OCI-LY7 (cell line): ENCODE measurements at regions not wholly inside any gene's neighbourhood (a gene's known extent, or its start where the extent isn't known, plus 50 kb on each side); places are given as distances from the start of the nearest gene placed in this dataset.

ENCODE experiments used
- BruUV-seq: library from RNA; stranded (reverse); fragments of 400-500 nt; replicated peaks from 2 replicates; lab custom pipeline; 2021; lab: Mats Ljungman, UMichigan
- CTCF ChIA-PET: fragments of 300-600 bp; sonication (Branson Sonifier 250); formaldehyde crosslinking; loops from one replicate; lab custom pipeline; 2022; ENCODE audit warnings: antibody characterized with exemption; ENCODE audit not compliant: unreplicated experiment; lab: Charles Lee
- POLR2A ChIA-PET: fragments of 300-600 bp; sonication (Branson Sonifier 250); formaldehyde crosslinking; loops from one replicate; lab custom pipeline; 2022; ENCODE audit warnings: antibody characterized with exemption; lab: Charles Lee
- DNase-seq: peaks from one replicate; pipeline ENCODE4 v3.0.0-alpha.2; 2015; ENCODE audit warnings: low spot score
- H2AFZ ChIP-seq: fragments of 200-600 bp; sonication (generic), shearing (Covaris generic); 2 replicates; pipeline ENCODE4 v1.6.1; 2014; ENCODE audit warnings: mild to moderate bottlenecking, antibody characterized with exemption, low read length, moderate library complexity
- H3K27ac ChIP-seq: fragments of 200-600 bp; sonication (generic); 2 replicates; pipeline ENCODE4 v1.5.1; 2014; ENCODE audit warnings: mixed run types, low read depth, mild to moderate bottlenecking, moderate library complexity, low read length, inconsistent platforms; ENCODE audit not compliant: poor library complexity, severe bottlenecking
- H3K36me3 ChIP-seq: fragments of 200-600 bp; sonication (generic); 2 replicates; pipeline ENCODE4 v1.6.1; 2014; ENCODE audit warnings: mild to moderate bottlenecking, antibody characterized with exemption, low read length, moderate library complexity, mixed read lengths; ENCODE audit not compliant: insufficient read depth
- H3K4me1 ChIP-seq: fragments of 200-600 bp; sonication (generic); 2 replicates; pipeline ENCODE4 v1.5.1; 2014; ENCODE audit warnings: mild to moderate bottlenecking, low read length; ENCODE audit not compliant: insufficient read depth, poor library complexity, severe bottlenecking
- H3K4me2 ChIP-seq: fragments of 200-600 bp; sonication (generic); 2 replicates; pipeline ENCODE4 v1.6.1; 2014; ENCODE audit warnings: mild to moderate bottlenecking, low read length
- H3K4me3 ChIP-seq: fragments of 200-600 bp; sonication (generic); 2 replicates; pipeline ENCODE4 v1.5.1; 2014; ENCODE audit warnings: mild to moderate bottlenecking, low read depth, low read length; ENCODE audit not compliant: poor library complexity, severe bottlenecking
- H3K79me2 ChIP-seq: fragments of 200-600 bp; sonication (generic); 2 replicates; pipeline ENCODE4 v1.6.1; 2016; ENCODE audit warnings: low read depth, mild to moderate bottlenecking, low read length, moderate library complexity, mixed read lengths; ENCODE audit not compliant: insufficient read depth
- H3K9me2 ChIP-seq: fragments of 200-600 bp; sonication (generic); 2 replicates; pipeline ENCODE4 v1.6.1; 2016; ENCODE audit warnings: mild to moderate bottlenecking, low read length, mixed read lengths; ENCODE audit not compliant: insufficient read depth
- H3K9me3 ChIP-seq: fragments of 200-600 bp; sonication (generic); 2 replicates; pipeline ENCODE4 v1.6.1; 2014; ENCODE audit warnings: mild to moderate bottlenecking, mixed run types, low read length, mixed read lengths
- H4K20me1 ChIP-seq: fragments of 200-600 bp; sonication (generic); 2 replicates; pipeline ENCODE4 v1.6.1; 2014; ENCODE audit warnings: mild to moderate bottlenecking, antibody characterized with exemption, low read length, moderate library complexity, mixed read lengths; ENCODE audit not compliant: insufficient read depth
- CTCF ChIP-seq: fragments of 200-600 bp; sonication (generic); conservative IDR thresholded peaks from 2 replicates; pipeline ENCODE4 v1.5.1; 2014; ENCODE audit warnings: mild to moderate bottlenecking, antibody characterized with exemption, low read length, moderate library complexity, mixed read lengths
- EZH2phosphoT487 ChIP-seq: fragments of 200-600 bp; sonication (generic); IDR thresholded peaks from 2 replicates; pipeline ENCODE4 v1.6.1; 2018; ENCODE audit warnings: low read depth, borderline replicate concordance, mild to moderate bottlenecking, mixed run types, antibody characterized with exemption, low read length, moderate library complexity, mixed read lengths
- intact Hi-C: fragments of 100-400 bp; cut with micrococcal nuclease; formaldehyde crosslinking; loops from one replicate; pipeline ENCODE4 v1.10.0; 2022; ENCODE audit not compliant: unreplicated experiment

GRCh38 chr22:48702573-48703264, 1125.0 kb downstream of the BRD1 start:
- H3K27ac ChIP-seq, result no peak overlapping the region
- no peaks in the 10 kb centered on the region for H3K79me2 ChIP-seq
- BruUV-seq, result no TSS peak
- H3K4me3 ChIP-seq, result no peak overlapping the region
- CTCF ChIA-PET, result no interaction called here
- no peak for DNase-seq
- H3K4me2 ChIP-seq, result no peak overlapping the region
- POLR2A ChIA-PET, result no interaction called here
- no peaks in the 10 kb centered on the region for H3K4me1 ChIP-seq
- TF ChIP-seq CTCF (no peak), EZH2phosphoT487 (no peak)
- no peaks in the 10 kb centered on the region for H3K36me3 ChIP-seq
- no peaks in the 10 kb centered on the region for H3K9me3 ChIP-seq
- H2AFZ ChIP-seq, result no peak overlapping the region
- no peaks in the 10 kb centered on the region for H4K20me1 ChIP-seq
- intact Hi-C loops, result no loop called here
- H3K9me2 ChIP-seq, result no peaks in the 10 kb centered on the region

DNA sequence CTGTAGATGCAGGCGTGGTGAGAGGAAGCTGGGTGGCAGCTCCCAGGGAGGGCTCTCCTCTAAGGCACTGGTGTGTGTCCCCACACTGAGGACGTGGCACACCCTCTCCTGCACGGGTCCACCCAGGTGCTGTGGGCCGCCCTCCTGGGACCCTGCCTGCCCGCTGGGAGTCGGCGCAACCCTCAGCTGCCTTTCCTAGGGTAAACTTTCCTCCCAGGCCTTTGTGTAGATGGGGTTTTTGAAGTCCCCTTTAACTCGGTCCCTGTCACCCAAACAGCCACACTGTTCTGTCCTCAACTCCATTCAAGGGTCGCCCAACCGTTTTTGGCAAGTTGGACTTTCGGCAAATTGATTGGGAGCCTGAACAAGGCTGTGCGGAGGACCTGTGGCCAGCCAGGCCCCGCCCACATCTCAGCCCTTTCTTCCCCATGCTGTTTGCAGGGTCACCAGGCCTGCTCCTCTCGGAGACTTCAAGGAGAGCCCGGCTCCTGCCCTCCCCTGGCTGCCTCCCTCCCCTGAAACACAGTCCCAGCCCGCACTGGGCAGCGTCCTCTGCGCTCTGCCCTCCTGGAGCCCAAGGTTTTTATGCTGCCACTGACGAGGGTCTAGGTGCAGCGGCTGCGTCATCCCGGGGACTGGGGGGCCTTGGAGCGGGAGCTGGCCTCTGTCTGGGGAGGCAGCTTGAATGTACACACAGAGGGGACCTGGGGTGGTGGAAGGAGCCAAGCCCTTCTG, 1126.2 kb downstream of the BRD1 start:
- Histone ChIP-seq H3K4me3 (no peak overlapping the region), H3K27ac (no peak overlapping the region), H3K36me3 (no peaks in the 10 kb centered on the region), H2AFZ (no peak overlapping the region), H4K20me1 (no peaks in the 10 kb centered on the region), H3K79me2 (no peaks in the 10 kb centered on the region), H3K4me1 (no peaks in the 10 kb centered on the region), H3K9me3 (no peaks in the 10 kb centered on the region), H3K4me2 (no peak overlapping the region), H3K9me2 (no peaks in the 10 kb centered on the region)
- BruUV-seq, result no TSS peak
- POLR2A ChIA-PET, result no interaction called here
- TF ChIP-seq EZH2phosphoT487, result no peak
- no peak for TF ChIP-seq CTCF
- CTCF ChIA-PET, result no interaction called here
- DNase-seq, result no peak
- intact Hi-C loops, result no loop called here
